Lower lobe of right lung (tissue), 2 donors: ENCODE measurements at regions not wholly inside any gene's neighbourhood (a gene's known extent, or its start where the extent isn't known, plus 50 kb on each side); places are given as distances from the start of the nearest gene placed in this dataset.

Experiments used
- ATAC-seq, 2 donors: fragments of 200-7000 bp; cut with Tn5 transposase; one replicate each; pipeline ENCODE4 v1.9.1; 2020 to 2022; ENCODE audit warnings: mild to moderate bottlenecking in 2 of 2, moderate library complexity in 2 of 2
- DNase-seq: peaks from one replicate; pipeline ENCODE4 v3.0.0-alpha.2; 2020
- H3K27ac ChIP-seq: fragments of 200-600 bp; one replicate; pipeline ENCODE4 v1.8.0; 2022
- H3K27me3 ChIP-seq: fragments of 200-600 bp; one replicate; pipeline ENCODE4 v1.8.0; 2022; ENCODE audit warnings: low read depth
- H3K36me3 ChIP-seq: fragments of 200-600 bp; one replicate; pipeline ENCODE4 v1.8.0; 2022; ENCODE audit warnings: mild to moderate bottlenecking
- H3K4me1 ChIP-seq: fragments of 200-600 bp; one replicate; pipeline ENCODE4 v1.8.0; 2022
- H3K4me3 ChIP-seq: fragments of 200-600 bp; one replicate; pipeline ENCODE4 v1.8.0; 2022; ENCODE audit warnings: mild to moderate bottlenecking
- H3K9me3 ChIP-seq: fragments of 200-600 bp; one replicate; pipeline ENCODE4 v1.8.0; 2022
- CTCF ChIP-seq: fragments of 200-600 bp; IDR thresholded peaks from one replicate; pipeline ENCODE4 v1.8.0; 2022; ENCODE audit warnings: antibody characterized with exemption, mild to moderate bottlenecking
- intact Hi-C: fragments of 100-400 bp; cut with DNase I; formaldehyde crosslinking; loops from one replicate; pipeline ENCODE4 v1.11.0; 2022
- donor health status: DM: no; HTN: yes; CAD: no; lungs with severe emphysema.

DNA sequence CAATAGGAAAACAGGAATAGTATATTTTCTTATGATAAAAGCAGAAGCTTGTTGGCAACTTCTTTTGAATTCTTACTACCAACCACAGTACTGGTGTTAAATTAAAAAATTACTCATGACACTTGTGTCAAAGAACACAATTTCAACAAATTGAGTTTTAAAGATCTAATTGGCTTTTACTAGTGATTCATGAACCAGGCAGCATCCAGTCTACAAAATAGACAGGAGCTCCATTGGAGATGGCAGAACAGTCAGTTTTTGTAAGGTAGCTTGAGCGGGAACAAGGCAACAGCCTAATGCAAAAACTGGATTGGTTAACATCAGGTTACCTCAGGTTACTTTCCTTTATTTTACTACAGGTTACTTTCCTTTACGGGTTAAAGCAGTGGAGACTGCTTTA lies 181.3 kb upstream of the THBS1 start:
- Histone ChIP-seq H3K9me3 (no peaks in the 10 kb centered on the region), H3K27me3 (no peaks in the 10 kb centered on the region), H3K4me1 (peaks cover 11% of the 10 kb centered on the region), H3K36me3 (no peaks in the 10 kb centered on the region), H3K27ac (no peak overlapping the region), H3K4me3 (no peak overlapping the region)
- intact Hi-C loops: no loop called here
- ATAC-seq (no peak), DNase-seq (no peak)
- no peak for TF ChIP-seq CTCF

DNA sequence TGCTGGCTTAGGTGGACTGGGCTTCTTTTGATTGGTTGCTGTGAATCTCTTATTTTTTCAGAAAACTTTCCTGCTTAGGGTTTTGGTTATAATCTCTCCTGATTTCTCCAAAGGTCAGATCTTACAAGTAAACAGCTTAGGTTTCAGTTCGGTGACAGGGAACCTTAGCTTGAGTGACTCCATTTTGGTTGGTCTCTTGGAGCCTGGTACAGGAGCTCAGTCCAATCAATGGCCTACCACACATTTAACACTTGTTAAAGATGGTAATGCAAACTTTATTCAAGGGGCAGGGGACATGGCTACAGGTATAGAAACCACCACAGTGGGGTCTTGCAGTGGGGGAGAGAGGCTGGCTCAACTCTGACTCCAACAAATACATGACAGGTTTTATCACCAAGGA lies 180.9 kb upstream of the THBS1 start:
- no peak for DNase-seq
- no peak for TF ChIP-seq CTCF
- intact Hi-C loops: no loop called here
- ATAC-seq: no peak
- Histone ChIP-seq H3K9me3 (no peaks in the 10 kb centered on the region), H3K27ac (no peak overlapping the region), H3K36me3 (no peaks in the 10 kb centered on the region), H3K4me1 (peaks cover 11% of the 10 kb centered on the region), H3K27me3 (no peaks in the 10 kb centered on the region), H3K4me3 (no peak overlapping the region)

GRCh38 chr15:39400821-39401550 lies 179.9 kb upstream of the THBS1 start:
- ATAC-seq (no peak), DNase-seq (no peak)
- H3K9me3 ChIP-seq: no peaks in the 10 kb centered on the region
- H3K4me3 ChIP-seq: no peak overlapping the region
- peaks cover 11% of the 10 kb centered on the region for H3K4me1 ChIP-seq
- TF ChIP-seq CTCF: no peak
- no peak overlapping the region for H3K27ac ChIP-seq
- intact Hi-C loops: no loop called here
- no peaks in the 10 kb centered on the region for H3K27me3 ChIP-seq
- no peaks in the 10 kb centered on the region for H3K36me3 ChIP-seq

DNA sequence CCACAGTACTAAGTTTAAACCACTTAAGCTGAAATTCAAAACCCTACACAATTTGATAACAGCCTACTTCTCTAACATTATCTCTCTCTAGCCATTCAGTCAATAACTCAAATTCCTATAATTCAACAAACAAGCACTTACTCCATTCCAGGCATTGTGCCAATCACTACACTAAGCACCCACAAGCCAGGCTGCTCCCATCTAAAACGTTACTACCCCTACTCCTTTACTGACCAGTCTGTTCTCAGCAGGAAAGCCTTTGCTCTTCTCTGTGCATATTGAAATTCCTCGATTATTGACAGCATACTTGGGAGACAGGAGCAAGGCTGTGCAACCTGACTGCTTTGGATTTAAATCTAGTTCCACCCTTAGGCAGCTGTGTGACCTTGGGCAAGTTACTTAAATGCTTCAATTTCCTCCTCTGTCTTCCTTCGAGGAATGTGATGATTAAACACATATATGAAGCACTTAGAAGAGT lies 177.2 kb upstream of the THBS1 start:
- peaks cover 11% of the 10 kb centered on the region for H3K4me1 ChIP-seq
- H3K27ac ChIP-seq: no peak overlapping the region
- no peaks in the 10 kb centered on the region for H3K27me3 ChIP-seq
- no peaks in the 10 kb centered on the region for H3K36me3 ChIP-seq
- H3K9me3 ChIP-seq: no peaks in the 10 kb centered on the region
- ATAC-seq: peak; percentile 63 to 75
- intact Hi-C loops: no loop called here
- H3K4me3 ChIP-seq: no peak overlapping the region
- no peak for DNase-seq
- no peak for TF ChIP-seq CTCF

DNA sequence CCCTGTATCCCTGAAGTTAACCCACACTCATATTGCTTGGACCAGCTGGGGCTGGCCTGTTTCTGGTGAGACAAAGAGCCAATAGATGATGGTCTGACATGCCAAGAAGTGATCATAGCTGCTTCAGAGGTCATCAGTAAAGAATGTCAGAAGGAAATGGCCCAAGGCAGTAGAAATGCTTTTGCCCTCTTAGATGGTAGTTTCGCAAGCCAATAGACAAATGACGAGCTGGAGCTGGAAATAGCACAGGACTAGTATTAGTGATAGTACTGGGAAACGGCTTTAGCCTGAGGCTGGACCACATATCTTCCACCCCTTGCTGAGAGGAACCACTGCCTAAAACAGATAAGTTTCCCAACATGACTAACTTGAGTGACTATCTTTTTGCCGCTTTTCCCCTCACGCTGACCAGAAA lies 176.1 kb upstream of the THBS1 start:
- no peak for DNase-seq

More for the DNA sequence above, 176.1 kb upstream of the THBS1 start:
- Histone ChIP-seq H3K9me3 (no peaks in the 10 kb centered on the region), H3K4me1 (peaks cover 11% of the 10 kb centered on the region), H3K36me3 (no peaks in the 10 kb centered on the region), H3K27ac (no peak overlapping the region), H3K27me3 (no peaks in the 10 kb centered on the region), H3K4me3 (no peak overlapping the region)
- intact Hi-C loops: no loop called here
- peak; percentile 72 to 80 for ATAC-seq
- no peak for TF ChIP-seq CTCF
